ENCODE measurements at regions not wholly inside any gene's neighbourhood (a gene's known extent, or its start where the extent isn't known, plus 50 kb on each side); places are given as distances from the start of the nearest gene placed in this dataset.
"Not testable (repeated sequence)": the region's sequence is repeated elsewhere in the genome, so short reads cannot be mapped to it uniquely, and the experiment has no call there.

- DNase-seq (ENCODE audit: low spot score), result peak; percentile 68
Measured at GRCh38 chr17:51435641-51436091, 175.3 kb downstream of the UTP18 start.

GRCh38 chr17:51439395-51440229 lies 179.3 kb downstream of the UTP18 start:
- no peak for DNase-seq (ENCODE audit: low spot score)

GRCh38 chr17:51441431-51441830 lies 181.1 kb downstream of the UTP18 start:
- DNase-seq (ENCODE audit: low spot score), result no peak

GRCh38 chr17:51442088-51442865 lies 181.9 kb downstream of the UTP18 start:
- DNase-seq (ENCODE audit: low spot score), result no peak

- DNase-seq (ENCODE audit: low spot score), result no peak
Measured at GRCh38 chr17:51443646-51444045, 183.3 kb downstream of the UTP18 start.

GRCh38 chr17:51445946-51446345 lies 185.6 kb downstream of the UTP18 start:
- no peak for DNase-seq (ENCODE audit: low spot score)

GRCh38 chr17:51454456-51454978 lies 194.2 kb downstream of the UTP18 start:
- no peak for DNase-seq (ENCODE audit: low spot score)

GRCh38 chr17:51455211-51455610 lies 194.9 kb downstream of the UTP18 start:
- no peak for DNase-seq (ENCODE audit: low spot score)

- no peak for DNase-seq (ENCODE audit: low spot score)
Measured at GRCh38 chr17:51455931-51456330, 195.6 kb downstream of the UTP18 start.

- DNase-seq (ENCODE audit: low spot score), result no peak
Measured at GRCh38 chr17:51456942-51457341, 196.6 kb downstream of the UTP18 start.

GRCh38 chr17:51461578-51462004 lies 201.2 kb downstream of the UTP18 start:
- peak; percentile 51 for DNase-seq (ENCODE audit: low spot score)

GRCh38 chr17:51463353-51463752 lies 203.0 kb downstream of the UTP18 start:
- DNase-seq (ENCODE audit: low spot score), result no peak

GRCh38 chr17:51467336-51467735 lies 207.0 kb downstream of the UTP18 start:
- no peak for DNase-seq (ENCODE audit: low spot score)

GRCh38 chr17:51472670-51473205 lies 212.4 kb downstream of the UTP18 start:
- no peak for DNase-seq (ENCODE audit: low spot score)

- no peak for DNase-seq (ENCODE audit: low spot score)
Measured at GRCh38 chr17:51474764-51475163, 214.4 kb downstream of the UTP18 start.

- no peak for DNase-seq (ENCODE audit: low spot score)
Measured at GRCh38 chr17:51475730-51476129, 215.4 kb downstream of the UTP18 start.

- no peak for DNase-seq (ENCODE audit: low spot score)
Measured at GRCh38 chr17:51479303-51479702, 219.0 kb downstream of the UTP18 start.

GRCh38 chr17:51481370-51481769 lies 221.0 kb downstream of the UTP18 start:
- no peak for DNase-seq (ENCODE audit: low spot score)

- DNase-seq (ENCODE audit: low spot score), result not testable (repeated sequence)
Measured at GRCh38 chr17:51482248-51482647, 221.9 kb downstream of the UTP18 start.

- DNase-seq (ENCODE audit: low spot score), result no peak
Measured at GRCh38 chr17:51486091-51486490, 225.7 kb downstream of the UTP18 start.

GRCh38 chr17:51486885-51487520 lies 226.7 kb downstream of the UTP18 start:
- no peak for DNase-seq (ENCODE audit: low spot score)

GRCh38 chr17:51487947-51488346 lies 227.6 kb downstream of the UTP18 start:
- DNase-seq (ENCODE audit: low spot score), result peak; percentile 33
